HG02981 (cell line): ENCODE measurements at regions not wholly inside any gene's neighbourhood (a gene's known extent, or its start where the extent isn't known, plus 50 kb on each side); places are given as distances from the start of the nearest gene placed in this dataset.

Experiments
- ATAC-seq: cut with Tn5 transposase; IDR thresholded peaks from one replicate; pipeline ENCODE4 v1.9.1; 2021; ENCODE audit warnings: mild to moderate bottlenecking, moderate library complexity; ENCODE audit not compliant: unreplicated experiment

- no peak for ATAC-seq
These were observed 964.7 kb upstream of the ZEB2 start for GRCh38 chr2:145484448-145485097.

DNA sequence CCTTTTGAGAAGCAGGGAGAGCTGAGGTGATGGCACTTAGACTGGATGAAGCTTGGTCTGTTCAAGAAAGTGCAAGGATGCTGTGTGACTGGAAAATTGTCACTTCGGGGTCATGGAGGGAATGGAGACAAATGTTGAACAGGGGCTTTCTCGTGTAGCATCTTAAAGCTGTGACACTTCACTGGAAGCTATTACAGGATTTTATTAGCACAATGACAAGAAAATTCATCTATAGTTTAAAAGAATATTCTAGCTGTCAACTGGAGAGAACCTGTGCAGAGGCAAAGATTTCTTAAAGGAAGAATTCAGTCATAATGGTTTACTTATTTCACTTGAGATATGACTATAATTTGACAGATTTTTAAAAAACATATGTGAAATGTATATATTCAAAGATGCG lies 963.9 kb upstream of the ZEB2 start:
- no peak for ATAC-seq

DNA sequence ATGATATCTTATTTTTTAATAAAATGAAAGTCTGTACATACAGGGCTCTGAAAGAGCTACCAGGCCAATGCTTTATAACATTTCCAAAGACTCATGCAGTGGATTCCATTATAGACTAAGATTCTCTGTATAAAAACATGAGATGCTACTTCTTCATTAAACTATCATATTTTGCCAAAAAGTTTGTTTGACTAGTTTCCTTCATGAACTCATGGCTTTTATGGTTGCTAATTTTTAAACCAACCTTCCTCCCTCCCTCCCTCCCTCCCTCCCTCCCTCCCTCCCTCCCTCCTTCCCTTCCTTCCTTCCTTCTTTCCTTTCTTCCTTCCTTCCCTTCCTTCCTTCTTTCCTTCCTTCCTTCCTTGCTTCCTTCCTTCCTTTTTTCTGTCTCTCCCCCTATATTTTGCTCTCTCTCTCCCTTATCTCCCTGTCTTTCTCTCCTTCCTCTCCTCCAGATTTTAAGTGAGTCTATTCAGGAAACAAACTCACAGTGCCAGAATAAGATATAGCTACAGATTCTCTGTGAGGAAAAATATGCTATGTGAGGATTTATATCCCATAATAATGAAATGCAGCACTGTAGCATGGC lies 961.5 kb upstream of the ZEB2 start:
- no peak for ATAC-seq

- no peak for ATAC-seq
These were observed 944.9 kb upstream of the ZEB2 start for GRCh38 chr2:145464866-145465265.

GRCh38 chr2:145460112-145460511 lies 940.2 kb upstream of the ZEB2 start:
- no peak for ATAC-seq

DNA sequence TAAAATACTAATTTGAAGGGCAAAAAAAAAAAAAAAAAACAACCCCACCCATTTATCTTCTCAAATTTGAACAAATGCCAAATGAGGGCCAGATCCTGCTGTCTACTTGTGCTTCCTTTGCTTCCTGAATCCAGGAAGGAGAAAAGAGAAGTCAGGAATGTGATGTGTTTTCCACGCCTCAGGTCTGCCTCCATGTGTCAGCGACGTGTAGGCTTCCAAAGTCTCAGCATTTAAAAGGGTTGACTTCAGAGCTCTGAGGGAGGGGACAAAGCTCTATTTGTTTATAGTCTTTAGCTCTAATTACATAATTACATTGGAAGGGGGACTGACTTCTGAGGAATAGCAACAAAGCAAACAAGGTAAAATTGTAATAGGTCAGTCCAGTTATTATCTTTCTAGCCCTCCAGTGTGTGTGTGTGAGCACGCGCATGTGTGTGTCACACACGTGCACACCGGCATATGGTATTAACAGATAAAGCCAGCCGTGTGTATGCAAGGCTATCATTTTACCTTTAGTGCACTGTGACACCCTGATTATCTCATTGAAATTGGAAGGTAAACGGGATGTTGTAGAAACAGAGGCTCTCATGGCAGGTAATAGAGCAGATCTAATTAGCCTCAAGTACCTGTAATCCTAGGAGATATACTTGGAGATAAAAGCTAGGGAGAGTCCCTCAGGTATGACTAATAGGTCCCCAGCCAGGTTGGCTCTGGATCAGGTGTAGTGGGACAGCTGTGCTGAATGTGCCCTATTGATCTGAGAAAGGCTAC lies 911.4 kb upstream of the ZEB2 start:
- ATAC-seq = no peak

DNA sequence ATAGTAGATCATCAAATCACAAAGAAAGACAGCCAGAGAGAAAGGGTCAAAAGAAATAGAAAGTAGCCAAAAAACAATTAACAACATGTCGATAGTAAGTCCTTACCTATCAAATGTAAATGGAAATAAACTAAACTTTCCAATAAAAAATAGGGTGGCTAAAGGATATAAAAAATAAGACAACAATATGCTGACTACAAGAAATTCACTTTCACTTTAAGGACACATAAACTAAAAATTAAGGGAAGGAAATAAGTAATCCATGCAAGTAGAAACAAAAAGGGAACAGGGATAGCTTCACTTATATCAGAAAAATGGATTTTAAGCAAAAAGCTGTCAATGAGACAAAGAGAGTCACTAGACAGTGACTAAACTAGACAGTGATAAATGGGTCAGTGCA lies 903.9 kb upstream of the ZEB2 start:
- ATAC-seq = no peak

- ATAC-seq = no peak
These were observed 902.7 kb upstream of the ZEB2 start for GRCh38 chr2:145422576-145422975.

- ATAC-seq = no peak
These were observed 901.9 kb upstream of the ZEB2 start for GRCh38 chr2:145421841-145422240.

DNA sequence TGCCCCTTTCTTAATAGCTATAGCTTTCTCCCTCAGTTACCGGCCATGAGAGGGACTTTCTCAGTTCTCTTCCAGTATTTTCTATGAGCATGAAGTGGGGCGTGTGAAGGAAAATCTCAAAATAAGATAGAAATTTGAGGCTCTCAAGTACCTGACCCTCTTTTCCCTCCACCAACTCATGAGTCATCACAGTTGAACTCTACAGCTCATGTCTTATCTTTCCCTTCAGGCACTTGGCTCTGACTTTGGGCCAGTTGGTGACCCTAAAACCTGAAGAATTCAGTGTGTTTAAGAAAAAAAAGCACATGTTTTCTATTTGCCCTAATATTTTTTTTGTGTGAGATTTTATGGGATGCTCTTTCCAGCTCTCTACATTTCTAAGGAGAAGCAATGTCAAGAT lies 896.7 kb upstream of the ZEB2 start:
- ATAC-seq = no peak

DNA sequence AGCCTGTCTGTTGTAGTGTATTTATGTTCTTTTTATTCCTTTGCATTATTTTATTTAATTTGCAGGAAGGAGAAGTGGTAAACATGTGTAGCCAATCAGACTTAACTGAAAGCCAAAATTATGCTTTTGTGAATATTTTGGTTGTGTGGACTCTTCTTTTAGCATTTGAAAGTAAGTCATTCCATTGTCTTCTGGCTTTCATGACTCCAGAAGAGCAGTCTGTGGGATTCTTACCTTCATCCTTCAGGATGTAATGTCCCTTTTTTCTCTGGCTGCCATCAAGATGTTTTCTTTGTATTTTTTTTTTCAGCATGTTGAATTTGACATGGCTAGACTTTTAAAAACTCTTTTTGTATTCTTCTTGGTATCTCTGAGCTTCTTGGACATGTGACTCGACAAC lies 895.2 kb upstream of the ZEB2 start:
- no peak for ATAC-seq

GRCh38 chr2:145413261-145414030 lies 893.5 kb upstream of the ZEB2 start:
- no peak for ATAC-seq

GRCh38 chr2:145412155-145412554 lies 892.2 kb upstream of the ZEB2 start:
- ATAC-seq = peak; percentile 41

DNA sequence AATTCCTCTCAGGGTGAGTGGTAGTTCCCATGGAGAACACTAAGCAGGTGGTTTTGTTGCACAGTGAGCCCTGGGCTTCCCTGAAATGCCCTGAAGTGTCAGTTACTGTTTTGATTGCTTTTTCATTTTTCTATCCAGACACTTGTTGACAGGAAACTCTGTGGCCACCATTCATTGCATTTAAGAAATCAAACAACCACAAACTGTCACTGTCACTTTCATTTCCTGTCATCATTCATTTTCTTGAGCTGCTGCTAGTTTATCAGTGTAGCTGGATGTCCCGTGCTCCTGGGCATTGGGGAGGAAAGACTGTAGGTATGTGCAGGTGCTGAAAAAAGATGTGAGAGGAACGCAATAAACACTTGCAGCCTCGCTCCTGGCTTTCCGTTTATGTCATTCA lies 891.6 kb upstream of the ZEB2 start:
- ATAC-seq = peak; percentile 92

- no peak for ATAC-seq
These were observed 890.2 kb upstream of the ZEB2 start for GRCh38 chr2:145410086-145410485.

DNA sequence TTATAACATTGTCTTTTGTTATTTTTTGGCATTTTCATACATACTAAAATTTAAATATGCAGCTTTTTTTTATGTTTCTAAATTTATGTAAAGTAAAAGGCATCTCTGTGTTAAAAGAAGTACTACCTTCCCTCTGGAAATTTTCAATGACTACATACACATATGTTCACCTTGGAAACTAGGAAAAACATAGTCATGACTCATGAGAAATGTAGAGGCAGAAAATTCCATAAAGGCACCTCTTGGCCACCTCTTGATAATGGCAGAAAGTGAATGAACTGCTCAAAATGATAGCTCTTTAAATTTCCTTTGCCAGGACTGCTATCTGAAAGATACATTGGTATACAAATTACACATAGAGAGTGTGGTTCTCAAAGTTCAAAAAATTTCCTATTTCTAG lies 889.1 kb upstream of the ZEB2 start:
- no peak for ATAC-seq

DNA sequence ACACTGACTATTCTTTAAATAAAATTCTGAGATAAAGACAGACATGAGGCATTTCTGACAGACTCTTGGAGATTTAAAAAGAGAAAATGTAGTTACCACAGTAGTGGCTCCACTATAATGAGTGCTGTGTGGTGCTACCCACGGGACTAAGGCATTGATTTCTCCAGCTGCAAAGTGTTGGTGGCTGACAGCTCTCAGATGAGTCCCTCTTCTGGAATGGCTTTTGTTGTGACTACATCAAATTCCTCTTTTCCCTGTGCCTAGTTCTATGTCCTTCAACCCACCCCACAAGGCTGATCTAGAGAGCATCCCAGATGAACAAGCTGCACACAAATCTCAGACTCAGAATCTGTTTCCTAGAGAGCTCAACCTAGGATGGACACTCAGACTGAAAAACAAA lies 884.8 kb upstream of the ZEB2 start:
- ATAC-seq = no peak

DNA sequence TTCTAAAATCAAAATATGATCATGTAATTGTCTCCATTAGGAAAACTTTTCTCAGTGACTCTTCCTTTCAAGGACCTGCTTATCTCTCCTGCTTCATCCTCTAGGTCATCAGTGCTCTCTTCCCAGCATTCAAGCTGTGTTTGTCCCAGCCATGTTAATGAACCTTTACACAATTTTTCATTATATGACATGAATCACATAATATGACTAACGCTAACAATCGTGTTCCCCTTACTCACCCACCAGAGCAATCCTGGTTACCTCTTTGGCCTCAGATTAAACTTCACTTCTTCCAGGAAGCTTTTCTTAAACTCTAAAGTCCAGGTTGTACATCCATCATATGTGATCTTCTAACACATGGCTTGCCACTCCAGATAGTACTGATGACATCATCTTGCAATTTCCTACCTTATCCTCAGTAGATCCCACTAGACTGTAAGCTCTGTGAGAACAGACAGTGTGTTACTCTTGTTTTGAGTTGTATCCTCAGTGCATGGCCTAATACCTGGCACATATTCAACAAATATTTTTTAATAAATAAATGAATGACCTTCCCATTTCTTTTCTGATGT lies 882.9 kb upstream of the ZEB2 start:
- ATAC-seq = no peak

DNA sequence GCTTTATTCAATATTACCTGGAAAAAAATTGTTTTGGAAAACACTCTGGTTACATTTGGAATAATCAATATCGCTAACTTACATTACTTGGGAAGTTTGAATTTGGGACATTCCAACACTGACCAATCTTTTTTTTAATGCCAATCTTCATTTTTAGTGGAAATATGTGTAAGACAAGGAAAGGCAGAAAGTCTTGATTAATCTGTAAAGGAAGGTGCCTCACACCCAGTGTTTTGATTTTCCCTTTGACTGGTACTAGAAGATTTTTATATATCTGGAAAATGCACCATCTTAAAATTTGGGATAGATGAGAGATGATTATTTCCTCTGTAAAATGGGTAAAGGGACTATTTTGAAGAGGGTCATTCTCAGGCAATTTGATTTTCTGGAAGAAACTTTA lies 879.2 kb upstream of the ZEB2 start:
- ATAC-seq = no peak

GRCh38 chr2:145394181-145394580 lies 874.3 kb upstream of the ZEB2 start:
- no peak for ATAC-seq

DNA sequence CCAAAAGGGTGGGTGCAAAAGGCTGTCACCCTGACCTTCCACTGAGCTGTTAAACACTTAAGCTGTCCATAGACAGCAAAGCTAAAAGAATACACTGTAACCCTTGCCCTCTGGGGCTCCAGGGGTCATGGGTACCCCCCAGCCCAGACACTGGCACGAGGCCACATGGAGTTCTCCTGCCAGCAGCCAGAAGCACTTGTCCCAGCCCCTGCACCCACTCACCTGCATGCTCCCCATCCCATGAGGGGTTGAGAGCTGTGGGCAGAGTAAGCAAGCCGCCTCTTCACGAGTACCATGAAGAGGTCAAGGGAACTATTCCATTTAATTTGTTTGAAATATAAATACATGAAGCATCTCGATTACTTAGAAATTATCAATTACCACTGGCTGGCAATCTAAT lies 867.1 kb upstream of the ZEB2 start:
- ATAC-seq = no peak
